Fibroblast of lung (primary cell): ENCODE measurements at regions not wholly inside any gene's neighbourhood (a gene's known extent, or its start where the extent isn't known, plus 50 kb on each side); places are given as distances from the start of the nearest gene placed in this dataset.

ENCODE experiments used
- DNase-seq, 2 donors: peaks; one replicate each; pipeline versions ENCODE4 v3.0.0 to v3.0.0-alpha.2; 2010; ENCODE audit warnings: low read depth in 2 of 2
- H2AFZ ChIP-seq: 2 replicates; pipeline ENCODE4 v1.5.1; 2012; ENCODE audit warnings: low read length, control low read depth, inconsistent platforms
- H3K27ac ChIP-seq: 2 replicates; pipeline ENCODE4 v1.5.1; 2011; ENCODE audit warnings: low read length, control low read depth; ENCODE audit not compliant: insufficient read depth
- H3K27me3 ChIP-seq: 2 replicates; pipeline ENCODE4 v1.5.1; 2011; ENCODE audit warnings: mild to moderate bottlenecking, low read length; ENCODE audit not compliant: control insufficient read depth, insufficient read depth
- H3K36me3 ChIP-seq: 2 replicates; pipeline ENCODE4 v1.5.1; 2011; ENCODE audit warnings: low read length; ENCODE audit not compliant: control insufficient read depth, insufficient read depth
- H3K4me1 ChIP-seq: 2 replicates; pipeline ENCODE4 v1.5.1; 2011; ENCODE audit warnings: low read length; ENCODE audit not compliant: control insufficient read depth, insufficient read depth; ENCODE audit errors: extremely low read depth
- H3K4me2 ChIP-seq: 2 replicates; pipeline ENCODE4 v1.5.1; 2011; ENCODE audit warnings: low read length, control low read depth; ENCODE audit not compliant: insufficient read depth; ENCODE audit errors: extremely low read depth
- H3K4me3 ChIP-seq, 4 experiments: fragments of 200-600 bp in 1 of 4; sonication (generic) in 1 of 4; replicated peaks in 1 of 4; 2 replicates each; pipeline ENCODE4 v1.5.1; 2011 to 2016; ENCODE audit warnings: low read length in 4 of 4, low read depth in 3 of 4, mild to moderate bottlenecking in 3 of 4, control low read depth in 2 of 4, inconsistent platforms in 1 of 4, mixed read lengths in 1 of 4; ENCODE audit not compliant: insufficient read depth in 1 of 4; ENCODE audit errors: control extremely low read depth in 1 of 4
- H3K79me2 ChIP-seq: 2 replicates; pipeline ENCODE4 v1.5.1; 2012; ENCODE audit warnings: mild to moderate bottlenecking, low read length, inconsistent platforms; ENCODE audit not compliant: control insufficient read depth, insufficient read depth
- H3K9ac ChIP-seq: 2 replicates; pipeline ENCODE4 v1.5.1; 2011; ENCODE audit warnings: mild to moderate bottlenecking, low read length, control low read depth; ENCODE audit not compliant: insufficient read depth
- H3K9me3 ChIP-seq: 2 replicates; pipeline ENCODE4 v1.5.1; 2012; ENCODE audit warnings: low read depth, low read length; ENCODE audit not compliant: control insufficient read depth, insufficient read depth
- H4K20me1 ChIP-seq: 2 replicates; pipeline ENCODE4 v1.5.1; 2011; ENCODE audit warnings: low read length; ENCODE audit not compliant: control insufficient read depth, insufficient read depth; ENCODE audit errors: extremely low read depth
- EZH2 ChIP-seq: IDR thresholded peaks from 2 replicates; pipeline ENCODE4 v1.5.1; 2012; ENCODE audit warnings: low read length, control low read depth, mild to moderate bottlenecking; ENCODE audit errors: missing control alignments
- TF ChIP-seq, protein P1 (sequence below), 2 donors: IDR thresholded peaks in 1 of 2; conservative IDR thresholded peaks in 1 of 2; 1 replicate in 1 of 2; 2 replicates in 1 of 2; pipeline ENCODE4 v1.5.1; 2011 to 2012; ENCODE audit warnings: low read length in 2 of 2, control low read depth in 1 of 2, inconsistent platforms in 1 of 2, low read depth in 1 of 2, mild to moderate bottlenecking in 1 of 2

DNA sequence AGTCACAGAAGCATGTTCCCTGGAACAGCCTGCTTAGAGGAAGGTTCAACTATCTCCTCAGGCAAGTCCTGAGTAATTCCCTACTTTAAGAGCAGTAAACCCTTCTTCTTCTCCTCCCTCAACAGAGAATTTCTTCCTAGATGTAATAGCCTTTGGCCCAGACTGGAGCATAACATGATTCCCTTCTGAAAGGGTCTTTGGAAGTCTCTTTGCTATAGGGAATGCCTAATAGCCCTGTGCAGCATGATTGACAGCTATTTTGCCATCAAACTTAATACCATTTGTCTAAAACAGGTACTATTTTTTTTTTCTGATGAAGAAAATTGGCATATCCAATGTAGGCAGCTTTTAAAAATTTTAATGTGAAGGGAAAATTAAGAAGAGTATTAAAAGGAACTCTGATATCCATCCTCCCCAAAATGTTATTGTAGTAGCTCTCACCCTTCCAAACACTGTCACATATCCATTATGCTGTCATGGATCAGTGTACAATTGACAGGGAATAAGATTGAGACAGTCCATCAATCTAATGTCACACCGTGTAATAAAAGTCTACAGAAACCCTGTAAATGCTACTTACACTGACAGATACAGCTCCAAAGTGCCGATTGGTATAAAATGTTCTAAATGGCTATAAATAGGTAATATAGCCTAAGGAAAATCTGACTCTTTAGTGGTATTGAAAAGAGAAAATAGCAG is 884.6 kb downstream of the TTLL7 start:
- Histone ChIP-seq H3K36me3 (no peaks in the 10 kb centered on the region), H3K9me3 (no peaks in the 10 kb centered on the region), H3K4me2 (no peak overlapping the region), H3K27ac (no peak overlapping the region), H3K4me1 (no peaks in the 10 kb centered on the region), H3K79me2 (no peaks in the 10 kb centered on the region), H2AFZ (no peak overlapping the region), H3K27me3 (no peaks in the 10 kb centered on the region), H3K9ac (no peak overlapping the region), H4K20me1 (no peaks in the 10 kb centered on the region), H3K4me3 (no peak overlapping the region)
- DNase-seq, result no peak
- no peak for TF ChIP-seq EZH2
- TF ChIP-seq, protein P1, sequence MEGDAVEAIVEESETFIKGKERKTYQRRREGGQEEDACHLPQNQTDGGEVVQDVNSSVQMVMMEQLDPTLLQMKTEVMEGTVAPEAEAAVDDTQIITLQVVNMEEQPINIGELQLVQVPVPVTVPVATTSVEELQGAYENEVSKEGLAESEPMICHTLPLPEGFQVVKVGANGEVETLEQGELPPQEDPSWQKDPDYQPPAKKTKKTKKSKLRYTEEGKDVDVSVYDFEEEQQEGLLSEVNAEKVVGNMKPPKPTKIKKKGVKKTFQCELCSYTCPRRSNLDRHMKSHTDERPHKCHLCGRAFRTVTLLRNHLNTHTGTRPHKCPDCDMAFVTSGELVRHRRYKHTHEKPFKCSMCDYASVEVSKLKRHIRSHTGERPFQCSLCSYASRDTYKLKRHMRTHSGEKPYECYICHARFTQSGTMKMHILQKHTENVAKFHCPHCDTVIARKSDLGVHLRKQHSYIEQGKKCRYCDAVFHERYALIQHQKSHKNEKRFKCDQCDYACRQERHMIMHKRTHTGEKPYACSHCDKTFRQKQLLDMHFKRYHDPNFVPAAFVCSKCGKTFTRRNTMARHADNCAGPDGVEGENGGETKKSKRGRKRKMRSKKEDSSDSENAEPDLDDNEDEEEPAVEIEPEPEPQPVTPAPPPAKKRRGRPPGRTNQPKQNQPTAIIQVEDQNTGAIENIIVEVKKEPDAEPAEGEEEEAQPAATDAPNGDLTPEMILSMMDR (conservative IDR thresholded peaks at IDR 0.05 in 1 of 2, IDR thresholded peaks at IDR 0.05 in 1 of 2; ENCODE audit: low read depth in 1 of 2, low read length in 2 of 2), result no peak

DNA sequence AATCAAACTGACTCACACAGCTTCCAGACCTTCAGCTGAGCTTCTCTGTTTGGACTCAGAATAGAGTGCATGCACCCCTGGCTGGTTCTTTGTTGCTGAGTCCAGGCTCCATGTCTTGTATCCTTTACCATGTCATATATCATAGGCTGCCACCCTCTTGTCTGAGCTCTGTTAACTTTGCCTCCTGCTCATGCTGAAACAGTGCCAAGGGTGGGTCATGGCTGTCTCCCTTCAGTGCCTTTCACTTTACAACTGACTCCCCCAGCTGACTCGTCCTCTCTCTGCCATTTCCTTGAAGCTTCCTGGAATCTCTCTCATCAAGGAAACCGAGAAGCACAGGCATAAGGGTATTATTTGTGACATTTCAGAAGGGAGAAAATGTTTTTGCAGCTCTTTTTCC is 885.3 kb downstream of the TTLL7 start:
- Histone ChIP-seq H3K79me2 (no peaks in the 10 kb centered on the region), H3K4me1 (no peaks in the 10 kb centered on the region), H3K9me3 (no peaks in the 10 kb centered on the region), H3K36me3 (no peaks in the 10 kb centered on the region), H2AFZ (no peak overlapping the region), H3K27me3 (no peaks in the 10 kb centered on the region), H3K27ac (no peak overlapping the region), H3K9ac (no peak overlapping the region), H3K4me2 (no peak overlapping the region), H4K20me1 (no peaks in the 10 kb centered on the region), H3K4me3 (no peak overlapping the region)
- TF ChIP-seq, protein P1 (conservative IDR thresholded peaks at IDR 0.05 in 1 of 2, IDR thresholded peaks at IDR 0.05 in 1 of 2; ENCODE audit: low read depth in 1 of 2, low read length in 2 of 2), result no peak
- TF ChIP-seq EZH2, result no peak
- DNase-seq, result peak in 1 of 2 donors; percentile 8

GRCh38 chr1:83112248-83112885 is 886.6 kb downstream of the TTLL7 start:
- Histone ChIP-seq H3K9ac (no peak overlapping the region), H3K4me1 (no peaks in the 10 kb centered on the region), H3K27me3 (no peaks in the 10 kb centered on the region), H3K4me2 (no peak overlapping the region), H3K4me3 (no peak overlapping the region), H3K36me3 (no peaks in the 10 kb centered on the region), H3K27ac (no peak overlapping the region), H2AFZ (no peak overlapping the region), H4K20me1 (no peaks in the 10 kb centered on the region), H3K9me3 (no peaks in the 10 kb centered on the region), H3K79me2 (no peaks in the 10 kb centered on the region)
- no peak for TF ChIP-seq EZH2
- TF ChIP-seq, protein P1 (conservative IDR thresholded peaks at IDR 0.05 in 1 of 2, IDR thresholded peaks at IDR 0.05 in 1 of 2; ENCODE audit: low read depth in 1 of 2, low read length in 2 of 2), result no peak
- DNase-seq, result no peak
